NCI-H2227 treated with DMSO at 0.1 percent for 48 hours (cell line): ENCODE measurements at regions not wholly inside any gene's neighbourhood (a gene's known extent, or its start where the extent isn't known, plus 50 kb on each side); places are given as distances from the start of the nearest gene placed in this dataset.
A peak's percentile ranks its signal among the peaks of the same experiment; 100 is the strongest.
"Not testable (repeated sequence)": the region's sequence is repeated elsewhere in the genome, so short reads cannot be mapped to it uniquely, and the experiment has no call there.

Experiments used
- DNase-seq: peaks from one replicate; lab custom pipeline; 2025; lab: John Stamatoyannopoulos, UW

GRCh38 chr13:30065181-30065580 lies 214.8 kb upstream of the UBL3 start:
- no peak for DNase-seq

GRCh38 chr13:30063892-30064291 lies 213.5 kb upstream of the UBL3 start:
- no peak for DNase-seq

GRCh38 chr13:30061217-30061616 lies 210.8 kb upstream of the UBL3 start:
- DNase-seq = no peak

GRCh38 chr13:30058429-30058828 lies 208.0 kb upstream of the UBL3 start:
- no peak for DNase-seq

- DNase-seq = not testable (repeated sequence)
Observed at GRCh38 chr13:30054546-30054945, 204.1 kb upstream of the UBL3 start.

- DNase-seq = no peak
Observed at GRCh38 chr13:30053939-30054338, 203.5 kb upstream of the UBL3 start.

GRCh38 chr13:30052120-30052519 lies 201.7 kb upstream of the UBL3 start:
- DNase-seq = no peak

GRCh38 chr13:30051531-30052060 lies 201.2 kb upstream of the UBL3 start:
- DNase-seq = no peak

GRCh38 chr13:30049692-30050091 lies 199.3 kb upstream of the UBL3 start:
- no peak for DNase-seq

GRCh38 chr13:30047154-30047874 lies 196.9 kb upstream of the UBL3 start:
- DNase-seq = peak; percentile 12

GRCh38 chr13:30045916-30046704 lies 195.7 kb upstream of the UBL3 start:
- no peak for DNase-seq

- no peak for DNase-seq
Observed at GRCh38 chr13:30044932-30045331, 194.5 kb upstream of the UBL3 start.

GRCh38 chr13:30043631-30043925 lies 193.2 kb upstream of the UBL3 start:
- no peak for DNase-seq

GRCh38 chr13:30042891-30043630 lies 192.6 kb upstream of the UBL3 start:
- DNase-seq = no peak

GRCh38 chr13:30042272-30042671 lies 191.9 kb upstream of the UBL3 start:
- no peak for DNase-seq

GRCh38 chr13:30039511-30039911 lies 189.1 kb upstream of the UBL3 start:
- DNase-seq = no peak

- DNase-seq = no peak
Observed at GRCh38 chr13:30038884-30039283, 188.5 kb upstream of the UBL3 start.

- DNase-seq = no peak
Observed at GRCh38 chr13:30037766-30038165, 187.3 kb upstream of the UBL3 start.

GRCh38 chr13:30037306-30037705 lies 186.9 kb upstream of the UBL3 start:
- DNase-seq = no peak

- DNase-seq = no peak
Observed at GRCh38 chr13:30034458-30034795, 184.0 kb upstream of the UBL3 start.

GRCh38 chr13:30033681-30034457 lies 183.5 kb upstream of the UBL3 start:
- DNase-seq = no peak

GRCh38 chr13:30032263-30032662 lies 181.8 kb upstream of the UBL3 start:
- DNase-seq = no peak
